ENCODE measurements at regions not wholly inside any gene's neighbourhood (a gene's known extent, or its start where the extent isn't known, plus 50 kb on each side); places are given as distances from the start of the nearest gene placed in this dataset.

DNA sequence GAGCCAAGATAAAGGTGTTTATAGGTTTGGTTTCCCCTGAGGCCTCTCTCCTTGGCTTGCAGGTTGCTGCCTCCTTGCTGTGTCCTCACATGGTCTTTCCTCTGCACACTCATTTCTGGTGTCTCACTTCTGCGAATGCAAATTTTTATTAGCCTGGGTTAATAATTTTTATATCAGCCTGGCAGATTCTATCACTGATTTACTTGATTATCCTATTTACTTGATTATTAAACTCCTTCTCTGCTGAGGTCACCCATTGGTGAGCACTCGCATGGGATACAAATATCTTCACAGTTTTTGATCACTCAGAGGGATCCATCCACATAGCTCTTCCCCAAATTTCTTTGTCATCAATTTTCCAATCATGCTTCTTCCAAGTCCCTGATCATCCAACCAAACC, 90.9 kb upstream of the IGLL5 start:
- TF ChIP-seq POLR2A (IDR thresholded peaks at IDR 0.05; ENCODE audit: insufficient read depth in 1 of 2, low read depth in 2 of 2, low read length in 2 of 2) (no peak), TBL1XR1 (IDR thresholded peaks at IDR 0.05; ENCODE audit: borderline replicate concordance, low read length, partially characterized antibody) (no peak), ZNF383 (CRISPR knock-in tag; IDR thresholded peaks at IDR 0.05; ENCODE audit: borderline replicate concordance) (no peak), ZKSCAN1 (IDR thresholded peaks at IDR 0.05; ENCODE audit: low read length) (no peak), ZBTB49 (CRISPR knock-in tag; IDR thresholded peaks at IDR 0.05; ENCODE audit: borderline replicate concordance) (no peak), JUND (CRISPR knock-in tag; IDR thresholded peaks at IDR 0.05) (no peak), ATF2 (CRISPR knock-in tag; IDR thresholded peaks at IDR 0.05) (no peak), ZBTB40 (IDR thresholded peaks at IDR 0.05) (no peak), ZBTB40 (CRISPR knock-in tag; IDR thresholded peaks at IDR 0.05) (no peak), ZFP36 (IDR thresholded peaks at IDR 0.05; ENCODE audit: borderline replicate concordance, low read depth, low read length, partially characterized antibody) (no peak)
- TF ChIP-seq, protein P1, sequence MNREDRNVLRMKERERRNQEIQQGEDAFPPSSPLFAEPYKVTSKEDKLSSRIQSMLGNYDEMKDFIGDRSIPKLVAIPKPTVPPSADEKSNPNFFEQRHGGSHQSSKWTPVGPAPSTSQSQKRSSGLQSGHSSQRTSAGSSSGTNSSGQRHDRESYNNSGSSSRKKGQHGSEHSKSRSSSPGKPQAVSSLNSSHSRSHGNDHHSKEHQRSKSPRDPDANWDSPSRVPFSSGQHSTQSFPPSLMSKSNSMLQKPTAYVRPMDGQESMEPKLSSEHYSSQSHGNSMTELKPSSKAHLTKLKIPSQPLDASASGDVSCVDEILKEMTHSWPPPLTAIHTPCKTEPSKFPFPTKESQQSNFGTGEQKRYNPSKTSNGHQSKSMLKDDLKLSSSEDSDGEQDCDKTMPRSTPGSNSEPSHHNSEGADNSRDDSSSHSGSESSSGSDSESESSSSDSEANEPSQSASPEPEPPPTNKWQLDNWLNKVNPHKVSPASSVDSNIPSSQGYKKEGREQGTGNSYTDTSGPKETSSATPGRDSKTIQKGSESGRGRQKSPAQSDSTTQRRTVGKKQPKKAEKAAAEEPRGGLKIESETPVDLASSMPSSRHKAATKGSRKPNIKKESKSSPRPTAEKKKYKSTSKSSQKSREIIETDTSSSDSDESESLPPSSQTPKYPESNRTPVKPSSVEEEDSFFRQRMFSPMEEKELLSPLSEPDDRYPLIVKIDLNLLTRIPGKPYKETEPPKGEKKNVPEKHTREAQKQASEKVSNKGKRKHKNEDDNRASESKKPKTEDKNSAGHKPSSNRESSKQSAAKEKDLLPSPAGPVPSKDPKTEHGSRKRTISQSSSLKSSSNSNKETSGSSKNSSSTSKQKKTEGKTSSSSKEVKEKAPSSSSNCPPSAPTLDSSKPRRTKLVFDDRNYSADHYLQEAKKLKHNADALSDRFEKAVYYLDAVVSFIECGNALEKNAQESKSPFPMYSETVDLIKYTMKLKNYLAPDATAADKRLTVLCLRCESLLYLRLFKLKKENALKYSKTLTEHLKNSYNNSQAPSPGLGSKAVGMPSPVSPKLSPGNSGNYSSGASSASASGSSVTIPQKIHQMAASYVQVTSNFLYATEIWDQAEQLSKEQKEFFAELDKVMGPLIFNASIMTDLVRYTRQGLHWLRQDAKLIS (CRISPR knock-in tag; IDR thresholded peaks at IDR 0.05): no peak
- TF ChIP-seq, protein P2, sequence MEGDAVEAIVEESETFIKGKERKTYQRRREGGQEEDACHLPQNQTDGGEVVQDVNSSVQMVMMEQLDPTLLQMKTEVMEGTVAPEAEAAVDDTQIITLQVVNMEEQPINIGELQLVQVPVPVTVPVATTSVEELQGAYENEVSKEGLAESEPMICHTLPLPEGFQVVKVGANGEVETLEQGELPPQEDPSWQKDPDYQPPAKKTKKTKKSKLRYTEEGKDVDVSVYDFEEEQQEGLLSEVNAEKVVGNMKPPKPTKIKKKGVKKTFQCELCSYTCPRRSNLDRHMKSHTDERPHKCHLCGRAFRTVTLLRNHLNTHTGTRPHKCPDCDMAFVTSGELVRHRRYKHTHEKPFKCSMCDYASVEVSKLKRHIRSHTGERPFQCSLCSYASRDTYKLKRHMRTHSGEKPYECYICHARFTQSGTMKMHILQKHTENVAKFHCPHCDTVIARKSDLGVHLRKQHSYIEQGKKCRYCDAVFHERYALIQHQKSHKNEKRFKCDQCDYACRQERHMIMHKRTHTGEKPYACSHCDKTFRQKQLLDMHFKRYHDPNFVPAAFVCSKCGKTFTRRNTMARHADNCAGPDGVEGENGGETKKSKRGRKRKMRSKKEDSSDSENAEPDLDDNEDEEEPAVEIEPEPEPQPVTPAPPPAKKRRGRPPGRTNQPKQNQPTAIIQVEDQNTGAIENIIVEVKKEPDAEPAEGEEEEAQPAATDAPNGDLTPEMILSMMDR (CRISPR knock-in tag; IDR thresholded peaks at IDR 0.05): no peak

Measured in HepG2 (cell line).